HepG2 (cell line): ENCODE measurements at regions not wholly inside any gene's neighbourhood (a gene's known extent, or its start where the extent isn't known, plus 50 kb on each side); places are given as distances from the start of the nearest gene placed in this dataset.

Source experiments
- ATAC-seq: fragments of 200-7000 bp; cut with Tn5 transposase; 3 replicates; pipeline ENCODE4 v1.9.1; 2020; ENCODE audit warnings: mild to moderate bottlenecking, moderate library complexity
- BruUV-seq: library from RNA; stranded (reverse); fragments of 400-500 nt; replicated peaks from 2 replicates; lab custom pipeline; 2021; lab: Mats Ljungman, UMichigan
- CTCF ChIA-PET: fragments of 300-600 bp; formaldehyde crosslinking; extraction: SDS; loops from one replicate; lab custom pipeline; 2021; ENCODE audit warnings: low total read pairs, inconsistent platforms, low intra/inter-chr PET ratio; lab: Yijun Ruan, JAX
- POLR2A ChIA-PET: fragments of 350-600 bp; sonication (Branson Sonifier 250); formaldehyde crosslinking; loops from one replicate; lab custom pipeline; 2020; ENCODE audit warnings: antibody characterized with exemption, inconsistent platforms; lab: Yijun Ruan, JAX
- DNase-seq: peaks from one replicate; pipeline ENCODE4 v3.0.0-alpha.2; 2015; ENCODE audit warnings: low spot score
- FAIRE-seq: peaks from 3 replicates; lab custom pipeline; 2011; peaks lifted over from hg19 to GRCh38; lab: Jason Lieb, UNC
- H2AFZ ChIP-seq: one replicate; pipeline ENCODE4 v1.6.1; 2011; ENCODE audit warnings: low read length, inconsistent platforms
- H3K27ac ChIP-seq: fragments of 300-600 bp; 3 replicates; pipeline ENCODE4 v1.8.0; 2011; ENCODE audit warnings: mixed run types, mild to moderate bottlenecking, mixed read lengths, low read length, inconsistent platforms; ENCODE audit not compliant: insufficient read depth; ENCODE audit errors: extremely low read length
- H3K27me3 ChIP-seq, 2 experiments: fragments of 200-600 bp in 1 of 2; 2 replicates in 1 of 2; 3 replicates in 1 of 2; pipeline versions ENCODE4 v1.6.0 to v1.8.0; 2011; ENCODE audit warnings: low read length in 2 of 2, mild to moderate bottlenecking in 2 of 2, moderate library complexity in 2 of 2, inconsistent platforms in 1 of 2; ENCODE audit not compliant: insufficient read depth in 2 of 2, control insufficient read depth in 1 of 2
- H3K36me3 ChIP-seq, 2 experiments: fragments of 200-600 bp in 1 of 2; replicated peaks in 1 of 2; 2 replicates in 1 of 2; 3 replicates in 1 of 2; pipeline versions ENCODE4 v1.5.1 to v1.8.0; 2011; ENCODE audit warnings: low read length in 2 of 2, inconsistent platforms in 1 of 2; ENCODE audit not compliant: insufficient read depth in 2 of 2, control insufficient read depth in 1 of 2
- H3K4me1 ChIP-seq: 2 replicates; pipeline ENCODE4 v1.5.1; 2012; ENCODE audit warnings: low read length, inconsistent platforms; ENCODE audit not compliant: insufficient read depth
- H3K4me2 ChIP-seq: 2 replicates; pipeline ENCODE4 v1.6.0; 2011; ENCODE audit warnings: low read depth, low read length, inconsistent platforms
- H3K4me3 ChIP-seq, 3 experiments: fragments of 200-600 bp in 1 of 3; sonication (generic), shearing (Covaris generic) in 1 of 3; replicated peaks in 1 of 3; 2 replicates each; pipeline ENCODE4 v1.5.1; 2011 to 2016; ENCODE audit warnings: low read length in 3 of 3, inconsistent platforms in 2 of 3, low read depth in 2 of 3, mild to moderate bottlenecking in 2 of 3, control low read depth in 1 of 3, mixed read lengths in 1 of 3; ENCODE audit not compliant: insufficient read depth in 1 of 3
- H3K79me2 ChIP-seq: one replicate; pipeline ENCODE4 v1.6.1; 2011; ENCODE audit warnings: low read length, inconsistent platforms; ENCODE audit not compliant: insufficient read depth
- H3K9ac ChIP-seq: 2 replicates; pipeline ENCODE4 v1.6.0; 2011; ENCODE audit warnings: mild to moderate bottlenecking, low read depth, low read length, inconsistent platforms; ENCODE audit not compliant: insufficient read depth
- H3K9me3 ChIP-seq: 2 replicates; pipeline ENCODE4 v1.5.1; 2012; ENCODE audit warnings: mild to moderate bottlenecking, low read length
- H4K20me1 ChIP-seq: 2 replicates; pipeline ENCODE4 v1.6.0; 2011; ENCODE audit warnings: inconsistent platforms, mild to moderate bottlenecking, low read length, moderate library complexity; ENCODE audit not compliant: insufficient read depth
- FOXP1 ChIP-seq, 2 experiments: fragments of 450-650 bp in 1 of 2; IDR thresholded peaks; 2 replicates each; pipeline ENCODE4 v1.6.1; 2017 to 2018; ENCODE audit warnings: antibody characterized with exemption in 1 of 2
- HMG20B ChIP-seq: conservative IDR thresholded peaks from 2 replicates; pipeline ENCODE4 v1.6.1; 2016; ENCODE audit warnings: missing genetic modification reagents, missing compliant biosample characterization
- MAFF ChIP-seq: IDR thresholded peaks from 2 replicates; pipeline ENCODE4 v1.6.1; 2011; ENCODE audit warnings: low read depth, low read length, improper control_type of control experiment
- MAFK ChIP-seq, 2 experiments: IDR thresholded peaks in 1 of 2; conservative IDR thresholded peaks in 1 of 2; 2 replicates each; pipeline ENCODE4 v1.6.1; 2011; ENCODE audit warnings: improper control_type of control experiment in 2 of 2, low read length in 2 of 2
- RBM39 ChIP-seq: fragments of 200-400 bp; formaldehyde crosslinking; IDR thresholded peaks from one replicate; pipeline ENCODE4 v1.6.1; 2018; ENCODE audit warnings: antibody characterized with exemption, mild to moderate bottlenecking, low read depth, low read length; ENCODE audit not compliant: poor library complexity, severe bottlenecking
- TGIF2 ChIP-seq: IDR thresholded peaks from 2 replicates; pipeline ENCODE4 v1.6.1; 2016; ENCODE audit warnings: control low read depth, missing compliant biosample characterization
- ZNF552 ChIP-seq: sonication (generic); formaldehyde crosslinking; IDR thresholded peaks from 2 replicates; pipeline ENCODE4 v1.9.0; 2022; ENCODE audit warnings: missing genetic modification reagents, mild to moderate bottlenecking, borderline replicate concordance
- ZNF782 ChIP-seq: sonication (generic); formaldehyde crosslinking; IDR thresholded peaks from 2 replicates; pipeline ENCODE4 v1.4.0; 2020; ENCODE audit warnings: missing genetic modification reagents, mild to moderate bottlenecking, borderline replicate concordance
- WGBS: methylation state at CpG from one replicate; pipeline ENCODE4 v1.1.6; 2017; ENCODE audit warnings: low lambda C conversion rate; 5-methylcytosine and 5-hydroxymethylcytosine counted together
- in situ Hi-C: cut with HindIII; loops from 2 replicates; pipeline ENCODE4 v1.10.0; 2017; ENCODE audit warnings: low pct_unique_long_range_greater_than_20kb; ENCODE audit not compliant: extremely low pct_ligation_motif_present
- intact Hi-C: fragments of 100-400 bp; cut with micrococcal nuclease; formaldehyde crosslinking; loops from one replicate; pipeline ENCODE4 v1.10.0; 2022; ENCODE audit not compliant: unreplicated experiment

DNA sequence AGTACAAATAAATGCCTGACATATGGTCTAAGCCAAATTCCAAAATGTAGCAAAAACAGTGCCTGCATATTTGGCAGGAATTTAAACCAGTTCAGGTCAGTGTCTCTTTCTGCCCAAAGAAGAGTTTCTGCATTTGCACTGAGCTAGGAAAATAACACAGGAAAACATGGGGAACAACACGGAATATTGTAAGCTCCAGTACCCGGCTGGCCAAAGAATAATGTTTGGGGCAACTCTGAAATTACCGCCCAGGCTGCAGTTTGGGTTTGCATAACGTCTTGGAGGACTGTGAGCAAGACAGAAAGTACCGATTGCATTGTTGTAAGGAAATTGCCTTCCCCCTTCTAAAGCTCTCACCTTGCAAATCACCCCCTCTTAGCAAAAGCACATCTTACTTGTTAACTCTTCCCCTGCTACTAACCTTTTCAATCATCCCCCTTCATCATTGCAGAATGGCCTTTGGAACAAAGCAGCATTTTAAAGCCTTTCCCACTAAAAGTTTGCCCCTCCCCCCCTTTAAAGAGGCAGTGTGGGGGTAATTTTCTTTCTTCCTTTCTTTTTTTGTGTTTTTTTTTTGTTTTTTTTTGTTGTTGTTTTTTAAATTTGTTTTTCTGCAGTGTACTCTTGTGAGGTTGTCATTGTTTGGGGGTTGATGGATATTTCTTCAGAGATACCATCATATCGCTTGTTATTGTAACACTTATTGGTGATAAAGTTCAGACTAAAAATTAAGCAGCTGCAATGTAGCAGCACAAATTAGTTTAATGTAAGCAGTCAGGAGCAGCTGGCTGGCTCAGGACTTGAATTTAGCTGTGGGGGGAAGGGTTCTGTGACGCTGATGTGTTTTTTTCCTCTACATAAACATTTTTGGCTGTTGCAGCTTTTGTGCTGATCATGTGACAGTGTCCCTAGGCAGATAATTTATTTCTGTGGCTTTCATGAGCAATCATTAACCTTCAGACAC lies 100.0 kb upstream of the CITED2 start:
- H3K36me3 ChIP-seq: no peaks in the 10 kb centered on the region
- ATAC-seq: no peak
- DNase-seq: no peak
- peaks cover 0 to 4% of the 10 kb centered on the region in 2 experiments; a peak in 2 of 5 replicates for H3K27me3 ChIP-seq
- TF ChIP-seq ZNF552 (CRISPR knock-in tag): no peak
- 0 out of 2 replicates have a peak, but pooled peaks have one; percentile 22 for TF ChIP-seq FOXP1 (IDR thresholded peaks at IDR 0.05)
- TF ChIP-seq FOXP1 (CRISPR knock-in tag; IDR thresholded peaks at IDR 0.05): no peak
- TF ChIP-seq TGIF2 (CRISPR knock-in tag): no peak
- no peak for TF ChIP-seq RBM39
- CTCF ChIA-PET: no interaction called here
- H3K9ac ChIP-seq: no peak overlapping the region
- no TSS peak for BruUV-seq
- H4K20me1 ChIP-seq: no peaks in the 10 kb centered on the region
- H3K79me2 ChIP-seq: no peaks in the 10 kb centered on the region
- 31% methylated on average over 7 of the region's 7 CpGs for WGBS
- intact Hi-C loops (no loop called here), in situ Hi-C loops (no loop called here)
- peaks cover 41% of the 10 kb centered on the region for H3K4me1 ChIP-seq
- H3K4me3 ChIP-seq: no peak overlapping the region; a peak in 1 of 6 replicates
- no peak overlapping the region for H2AFZ ChIP-seq
- no peak overlapping the region for H3K27ac ChIP-seq
- H3K4me2 ChIP-seq: peak overlapping the region; percentile 26; the same call in 1 of the 2 replicates
- no peak for FAIRE-seq
- no peaks in the 10 kb centered on the region for H3K9me3 ChIP-seq
- POLR2A ChIA-PET: no interaction called here

DNA sequence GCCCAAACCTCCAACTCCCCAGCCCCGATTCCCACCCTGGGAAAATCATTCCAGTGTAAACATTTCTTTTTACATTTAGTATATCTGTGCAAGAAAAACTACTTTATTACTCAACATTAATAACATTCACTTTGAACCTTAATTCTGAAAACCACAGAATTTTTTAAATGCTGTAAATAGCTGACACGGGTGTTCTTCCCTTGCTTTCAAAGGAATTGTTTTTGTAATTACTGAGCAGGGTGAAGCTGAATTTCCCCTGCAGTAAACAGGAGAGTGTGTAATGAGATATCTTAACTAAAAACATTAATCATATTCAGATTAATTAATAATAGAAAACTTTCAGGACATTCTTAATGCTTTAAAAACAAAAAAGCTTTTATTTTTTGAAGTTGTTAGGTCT lies 99.3 kb upstream of the CITED2 start:
- 43% methylated on average over 2 of the region's 2 CpGs for WGBS
- H3K27ac ChIP-seq: no peak overlapping the region
- no peaks in the 10 kb centered on the region for H3K36me3 ChIP-seq
- H2AFZ ChIP-seq: no peak overlapping the region
- ChIA-PET POLR2A (no interaction called here), CTCF (no interaction called here)
- TF ChIP-seq ZNF782 (CRISPR knock-in tag) (no peak), MAFK (conservative IDR thresholded peaks at IDR 0.05 in 1 of 2, IDR thresholded peaks at IDR 0.05 in 1 of 2; ENCODE audit: low read length in 2 of 2) (peak; percentile 65 to 75; a peak in 3 of 4 replicates), MAFF (peak; percentile 57; the same call in 1 of the 2 replicates), HMG20B (CRISPR knock-in tag) (no peak)
- DNase-seq (no peak), ATAC-seq (no peak), FAIRE-seq (no peak)
- intact Hi-C loops (no loop called here), in situ Hi-C loops (no loop called here)
- H4K20me1 ChIP-seq: no peaks in the 10 kb centered on the region
- no peak overlapping the region for H3K4me2 ChIP-seq
- no peak overlapping the region for H3K4me3 ChIP-seq
- H3K9ac ChIP-seq: no peak overlapping the region
- H3K9me3 ChIP-seq: no peaks in the 10 kb centered on the region
- no TSS peak for BruUV-seq
- H3K4me1 ChIP-seq: peaks cover 35% of the 10 kb centered on the region
- no peaks in the 10 kb centered on the region for H3K79me2 ChIP-seq
- peaks cover 0 to 4% of the 10 kb centered on the region in 2 experiments; a peak in 2 of 5 replicates for H3K27me3 ChIP-seq
